SK-N-SH treated with all-trans-retinoic acid at 6 μM for 48 hours (cell line): ENCODE measurements at regions not wholly inside any gene's neighbourhood (a gene's known extent, or its start where the extent isn't known, plus 50 kb on each side); places are given as distances from the start of the nearest gene placed in this dataset.

Experiments used
- ATAC-seq: fragments of 200-7000 bp; cut with Tn5 transposase; 3 replicates; pipeline ENCODE4 v1.9.1; 2020; ENCODE audit warnings: mild to moderate bottlenecking, moderate library complexity
- ARNTL ChIP-seq: fragments of 450-650 bp; formaldehyde crosslinking; IDR thresholded peaks from 2 replicates; pipeline ENCODE4 v1.5.0; 2020; ENCODE audit warnings: low read depth, mild to moderate bottlenecking, moderate library complexity, borderline replicate concordance
- BACH2 ChIP-seq: fragments of 250-450 bp; sonication (Bioruptor Pico); IDR thresholded peaks from 2 replicates; pipeline ENCODE4 v1.9.0; 2021; ENCODE audit warnings: mild to moderate bottlenecking, borderline replicate concordance
- CSRNP3 ChIP-seq: fragments of 250-450 bp; sonication (Bioruptor Pico); IDR thresholded peaks from 2 replicates; pipeline ENCODE4 v1.5.1; 2021; ENCODE audit warnings: mild to moderate bottlenecking, moderate library complexity
- ESRRG ChIP-seq: fragments of 250-450 bp; sonication (Bioruptor Pico); IDR thresholded peaks from 2 replicates; pipeline ENCODE4 v1.6.1; 2021; ENCODE audit warnings: mild to moderate bottlenecking
- GLIS3 ChIP-seq: fragments of 250-450 bp; sonication (Bioruptor Pico); IDR thresholded peaks from 2 replicates; pipeline ENCODE4 v1.5.0; 2020; ENCODE audit warnings: mild to moderate bottlenecking, moderate library complexity
- ISL1 ChIP-seq: fragments of 250-450 bp; sonication (Bioruptor Pico); IDR thresholded peaks from 2 replicates; pipeline ENCODE4 v2.1.2; 2022; ENCODE audit warnings: mild to moderate bottlenecking, moderate library complexity
- OSR1 ChIP-seq: fragments of 250-450 bp; sonication (Bioruptor Pico); IDR thresholded peaks from 2 replicates; pipeline ENCODE4 v1.8.0; 2022; ENCODE audit warnings: moderate library complexity, mild to moderate bottlenecking, inconsistent platforms
- POU6F1 ChIP-seq: fragments of 250-450 bp; sonication (Bioruptor Pico); IDR thresholded peaks from 2 replicates; pipeline ENCODE4 v1.8.0; 2021; ENCODE audit warnings: low read depth, mild to moderate bottlenecking, moderate library complexity, borderline replicate concordance
- PPARA ChIP-seq: fragments of 250-450 bp; sonication (Bioruptor Pico); IDR thresholded peaks from 2 replicates; pipeline ENCODE4 v1.5.0; 2020; ENCODE audit warnings: mild to moderate bottlenecking, borderline replicate concordance
- RARB ChIP-seq: fragments of 250-450 bp; sonication (Bioruptor Pico); IDR thresholded peaks from 2 replicates; pipeline ENCODE4 v1.8.0; 2021; ENCODE audit warnings: mild to moderate bottlenecking, moderate library complexity
- SNAI2 ChIP-seq: fragments of 250-450 bp; sonication (Bioruptor Pico); IDR thresholded peaks from 2 replicates; pipeline ENCODE4 v1.5.0; 2020; ENCODE audit warnings: mild to moderate bottlenecking, moderate library complexity
- TOX ChIP-seq: fragments of 250-450 bp; sonication (Bioruptor Pico); IDR thresholded peaks from 2 replicates; pipeline ENCODE4 v1.8.0; 2021; ENCODE audit warnings: mild to moderate bottlenecking, moderate library complexity, borderline replicate concordance
- ZC3H10 ChIP-seq: fragments of 250-450 bp; sonication (Bioruptor Pico); IDR thresholded peaks from 2 replicates; pipeline ENCODE4 v1.5.1; 2021; ENCODE audit warnings: mild to moderate bottlenecking, moderate library complexity
- ZFP3 ChIP-seq: fragments of 250-450 bp; sonication (Bioruptor Pico); IDR thresholded peaks from 2 replicates; pipeline ENCODE4 v1.5.0; 2020; ENCODE audit warnings: mild to moderate bottlenecking, moderate library complexity
- ZFP30 ChIP-seq: fragments of 450-650 bp; formaldehyde crosslinking; IDR thresholded peaks from 2 replicates; pipeline ENCODE4 v1.5.0; 2022; ENCODE audit warnings: mild to moderate bottlenecking, moderate library complexity
- ZNF565 ChIP-seq: fragments of 450-650 bp; formaldehyde crosslinking; conservative IDR thresholded peaks from 2 replicates; pipeline ENCODE4 v1.5.0; 2020; ENCODE audit warnings: low read depth, mild to moderate bottlenecking, moderate library complexity
- ZNF70 ChIP-seq: fragments of 450-650 bp; formaldehyde crosslinking; IDR thresholded peaks from 2 replicates; pipeline ENCODE4 v1.5.0; 2020; ENCODE audit warnings: mild to moderate bottlenecking, moderate library complexity
- ZNF8 ChIP-seq: fragments of 450-650 bp; formaldehyde crosslinking; IDR thresholded peaks from 2 replicates; pipeline ENCODE4 v1.5.0; 2020; ENCODE audit warnings: mild to moderate bottlenecking, moderate library complexity
- TF ChIP-seq, protein P1 (sequence below): fragments of 250-450 bp; sonication (Bioruptor Pico); IDR thresholded peaks from 2 replicates; pipeline ENCODE4 v1.5.0; 2020; ENCODE audit warnings: mild to moderate bottlenecking, moderate library complexity
- TF ChIP-seq, protein P2 (sequence below): fragments of 250-450 bp; sonication (Bioruptor Pico); IDR thresholded peaks from 2 replicates; pipeline ENCODE4 v1.5.1; 2020; ENCODE audit warnings: low read depth, mild to moderate bottlenecking, moderate library complexity

DNA sequence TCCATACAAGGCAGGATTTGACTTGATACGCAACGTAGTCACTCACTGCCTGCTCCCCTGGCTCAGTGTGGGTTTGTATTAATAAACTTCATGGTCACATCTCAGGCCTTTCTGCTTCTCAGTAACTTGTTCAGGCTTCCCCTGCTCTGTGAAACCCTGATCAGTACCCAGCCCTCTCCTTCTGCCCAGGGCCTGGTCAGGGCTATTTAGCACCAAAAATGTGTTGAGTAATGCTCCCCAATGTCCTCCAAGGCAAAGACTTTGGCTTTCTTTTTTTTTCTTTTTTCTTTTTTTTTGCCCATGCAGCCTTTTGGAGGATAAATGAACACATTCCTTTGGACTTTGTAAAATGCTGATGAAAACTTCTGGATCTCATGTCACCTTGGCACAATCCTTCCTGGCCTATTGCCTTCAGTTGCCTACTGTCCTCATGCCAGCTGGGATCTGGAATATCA is 399.2 kb upstream of the KLF4 start:
- ATAC-seq: no peak
- TF ChIP-seq, protein P1, sequence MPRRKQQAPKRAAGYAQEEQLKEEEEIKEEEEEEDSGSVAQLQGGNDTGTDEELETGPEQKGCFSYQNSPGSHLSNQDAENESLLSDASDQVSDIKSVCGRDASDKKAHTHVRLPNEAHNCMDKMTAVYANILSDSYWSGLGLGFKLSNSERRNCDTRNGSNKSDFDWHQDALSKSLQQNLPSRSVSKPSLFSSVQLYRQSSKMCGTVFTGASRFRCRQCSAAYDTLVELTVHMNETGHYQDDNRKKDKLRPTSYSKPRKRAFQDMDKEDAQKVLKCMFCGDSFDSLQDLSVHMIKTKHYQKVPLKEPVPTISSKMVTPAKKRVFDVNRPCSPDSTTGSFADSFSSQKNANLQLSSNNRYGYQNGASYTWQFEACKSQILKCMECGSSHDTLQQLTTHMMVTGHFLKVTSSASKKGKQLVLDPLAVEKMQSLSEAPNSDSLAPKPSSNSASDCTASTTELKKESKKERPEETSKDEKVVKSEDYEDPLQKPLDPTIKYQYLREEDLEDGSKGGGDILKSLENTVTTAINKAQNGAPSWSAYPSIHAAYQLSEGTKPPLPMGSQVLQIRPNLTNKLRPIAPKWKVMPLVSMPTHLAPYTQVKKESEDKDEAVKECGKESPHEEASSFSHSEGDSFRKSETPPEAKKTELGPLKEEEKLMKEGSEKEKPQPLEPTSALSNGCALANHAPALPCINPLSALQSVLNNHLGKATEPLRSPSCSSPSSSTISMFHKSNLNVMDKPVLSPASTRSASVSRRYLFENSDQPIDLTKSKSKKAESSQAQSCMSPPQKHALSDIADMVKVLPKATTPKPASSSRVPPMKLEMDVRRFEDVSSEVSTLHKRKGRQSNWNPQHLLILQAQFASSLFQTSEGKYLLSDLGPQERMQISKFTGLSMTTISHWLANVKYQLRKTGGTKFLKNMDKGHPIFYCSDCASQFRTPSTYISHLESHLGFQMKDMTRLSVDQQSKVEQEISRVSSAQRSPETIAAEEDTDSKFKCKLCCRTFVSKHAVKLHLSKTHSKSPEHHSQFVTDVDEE: no peak
- TF ChIP-seq ZNF70 (CRISPR knock-in tag) (no peak), ESRRG (CRISPR knock-in tag) (no peak), ZFP30 (CRISPR knock-in tag) (no peak), OSR1 (CRISPR knock-in tag) (no peak), ZNF8 (no peak), PPARA (CRISPR knock-in tag) (no peak), SNAI2 (no peak), ISL1 (CRISPR knock-in tag) (no peak), ZC3H10 (CRISPR knock-in tag) (no peak), GLIS3 (no peak), CSRNP3 (CRISPR knock-in tag) (no peak), TOX (CRISPR knock-in tag) (no peak), BACH2 (CRISPR knock-in tag) (no peak), ZNF565 (no peak), ARNTL (CRISPR knock-in tag) (no peak), ZFP3 (CRISPR knock-in tag) (no peak)
- TF ChIP-seq, protein P2, sequence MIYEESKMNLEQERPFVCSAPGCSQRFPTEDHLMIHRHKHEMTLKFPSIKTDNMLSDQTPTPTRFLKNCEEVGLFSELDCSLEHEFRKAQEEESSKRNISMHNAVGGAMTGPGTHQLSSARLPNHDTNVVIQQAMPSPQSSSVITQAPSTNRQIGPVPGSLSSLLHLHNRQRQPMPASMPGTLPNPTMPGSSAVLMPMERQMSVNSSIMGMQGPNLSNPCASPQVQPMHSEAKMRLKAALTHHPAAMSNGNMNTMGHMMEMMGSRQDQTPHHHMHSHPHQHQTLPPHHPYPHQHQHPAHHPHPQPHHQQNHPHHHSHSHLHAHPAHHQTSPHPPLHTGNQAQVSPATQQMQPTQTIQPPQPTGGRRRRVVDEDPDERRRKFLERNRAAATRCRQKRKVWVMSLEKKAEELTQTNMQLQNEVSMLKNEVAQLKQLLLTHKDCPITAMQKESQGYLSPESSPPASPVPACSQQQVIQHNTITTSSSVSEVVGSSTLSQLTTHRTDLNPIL (CRISPR knock-in tag): no peak

DNA sequence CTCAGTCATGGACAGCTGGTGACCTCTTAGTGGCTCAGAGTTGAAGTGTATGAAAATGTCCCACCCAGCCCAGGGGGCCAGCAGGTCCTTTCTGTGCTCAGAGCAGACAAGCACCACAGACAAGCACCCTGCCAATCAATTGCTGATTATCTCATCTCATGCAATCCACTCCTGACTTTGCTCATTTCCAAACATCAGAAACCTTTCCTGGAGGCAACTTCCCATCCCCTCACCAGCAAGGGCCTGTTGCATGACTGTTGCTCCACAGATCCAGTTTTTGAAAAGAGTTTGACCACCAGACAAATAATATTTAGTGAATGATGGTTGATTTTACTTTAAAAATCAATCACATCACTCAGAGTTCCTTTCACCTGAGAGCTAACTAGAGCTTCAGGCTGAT is 397.3 kb upstream of the KLF4 start:
- TF ChIP-seq, protein P1: no peak
- TF ChIP-seq, protein P2 (CRISPR knock-in tag): no peak
- TF ChIP-seq ESRRG (CRISPR knock-in tag) (no peak), RARB (CRISPR knock-in tag) (no peak), ISL1 (CRISPR knock-in tag) (no peak), PPARA (CRISPR knock-in tag) (no peak), ZNF8 (no peak), ZFP30 (CRISPR knock-in tag) (no peak), BACH2 (CRISPR knock-in tag) (no peak), ZNF565 (no peak), TOX (CRISPR knock-in tag) (no peak), POU6F1 (CRISPR knock-in tag) (no peak), ZFP3 (CRISPR knock-in tag) (no peak), SNAI2 (no peak)
- no peak for ATAC-seq
